ENCODE measurements at regions not wholly inside any gene's neighbourhood (a gene's known extent, or its start where the extent isn't known, plus 50 kb on each side); places are given as distances from the start of the nearest gene placed in this dataset.

- TF ChIP-seq, protein P1, sequence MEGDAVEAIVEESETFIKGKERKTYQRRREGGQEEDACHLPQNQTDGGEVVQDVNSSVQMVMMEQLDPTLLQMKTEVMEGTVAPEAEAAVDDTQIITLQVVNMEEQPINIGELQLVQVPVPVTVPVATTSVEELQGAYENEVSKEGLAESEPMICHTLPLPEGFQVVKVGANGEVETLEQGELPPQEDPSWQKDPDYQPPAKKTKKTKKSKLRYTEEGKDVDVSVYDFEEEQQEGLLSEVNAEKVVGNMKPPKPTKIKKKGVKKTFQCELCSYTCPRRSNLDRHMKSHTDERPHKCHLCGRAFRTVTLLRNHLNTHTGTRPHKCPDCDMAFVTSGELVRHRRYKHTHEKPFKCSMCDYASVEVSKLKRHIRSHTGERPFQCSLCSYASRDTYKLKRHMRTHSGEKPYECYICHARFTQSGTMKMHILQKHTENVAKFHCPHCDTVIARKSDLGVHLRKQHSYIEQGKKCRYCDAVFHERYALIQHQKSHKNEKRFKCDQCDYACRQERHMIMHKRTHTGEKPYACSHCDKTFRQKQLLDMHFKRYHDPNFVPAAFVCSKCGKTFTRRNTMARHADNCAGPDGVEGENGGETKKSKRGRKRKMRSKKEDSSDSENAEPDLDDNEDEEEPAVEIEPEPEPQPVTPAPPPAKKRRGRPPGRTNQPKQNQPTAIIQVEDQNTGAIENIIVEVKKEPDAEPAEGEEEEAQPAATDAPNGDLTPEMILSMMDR (IDR thresholded peaks at IDR 0.05): no peak
- TF ChIP-seq EZH2phosphoT487 (IDR thresholded peaks at IDR 0.05) (no peak), EZH2 (IDR thresholded peaks at IDR 0.05) (no peak)
These were observed 50.7 kb upstream of the C12orf71 start for GRCh38 chr12:27133022-27133590.
